Heart left ventricle (tissue), 13 donors: ENCODE measurements at regions not wholly inside any gene's neighbourhood (a gene's known extent, or its start where the extent isn't known, plus 50 kb on each side); places are given as distances from the start of the nearest gene placed in this dataset.

Experiments used
- CTCF ChIP-seq, 12 donors: fragments of 200-600 bp; sonication (generic) in 4 of 12; IDR thresholded peaks; one replicate each; pipeline versions ENCODE4 v1.5.0 to v1.8.0; 2018 to 2022; ENCODE audit warnings: antibody characterized with exemption in 12 of 12, mild to moderate bottlenecking in 5 of 12
- POLR2A ChIP-seq, 2 donors: fragments of 450-650 bp; IDR thresholded peaks; one replicate each; pipeline ENCODE4 v1.6.1; 2017; ENCODE audit warnings: antibody characterized with exemption in 2 of 2, mild to moderate bottlenecking in 2 of 2, moderate library complexity in 2 of 2
- donor health status: ischemic (EF 13 %, LVEDD 7.1; RV severe dilation, severe dysfunction).
- donor health status: DM: no; HTN: yes; CAD: no.
- donor health status: DM: no; HTN: no; CAD: no.
- donor health status: ischemic (EF 25% LVEDD 6.9; RV normal size, moderate dysfunction).
- donor health status: ischemic (EF 25% LVEDD 5.7; RV mildly dilated, moderate dysfunction).
- donor health status: ischemic (EF 35%, LVEDD 5.7; RV mildly dilated, moderate dysfunction).
- donor health status: nonischemic (EF 11% LVEDD 7.7; RV severe dilation, severe dysfunction).
- donor health status: DM: yes; HTN: yes; CAD: no.
- donor health status: PGD.
- donor health status: ischemic (EF 29% LVEDD 5.4; RV normal size, mild dysfunction).
- donor health status: nonischemic (EF 23%, LVEDD 6.1; RV moderate dilation, normal function).

- TF ChIP-seq CTCF (IDR thresholded peaks at IDR 0.05) (no peak), POLR2A (IDR thresholded peaks at IDR 0.05) (no peak)
Measured at GRCh38 chr20:22423190-22423832, 161.1 kb downstream of the FOXA2 start.
